CD4-positive, alpha-beta T cell (primary cell): ENCODE measurements at regions not wholly inside any gene's neighbourhood (a gene's known extent, or its start where the extent isn't known, plus 50 kb on each side); places are given as distances from the start of the nearest gene placed in this dataset.

Source experiments
- ATAC-seq: fragments of 200-7000 bp; cut with Tn5 transposase; one replicate; pipeline ENCODE4 v1.10.0; 2022; ENCODE audit warnings: mild to moderate bottlenecking; ENCODE audit not compliant: poor library complexity
- CTCF ChIA-PET: fragments of 350-600 bp; sonication (Branson Sonifier 250); formaldehyde crosslinking; loops from one replicate; lab custom pipeline; 2021; ENCODE audit warnings: antibody characterized with exemption, inconsistent platforms; lab: Charles Lee
- POLR2A ChIA-PET: fragments of 350-600 bp; sonication (Branson Sonifier 250); formaldehyde crosslinking; loops from one replicate; lab custom pipeline; 2021; ENCODE audit warnings: antibody characterized with exemption, inconsistent platforms; lab: Charles Lee
- DNase-seq, 14 experiments: peaks; one replicate each; pipeline ENCODE4 v3.0.0-alpha.2; 2013 to 2020; ENCODE audit warnings: mixed read lengths in 2 of 14
- H3K27ac ChIP-seq, 2 donors: one replicate each; pipeline versions ENCODE4 v1.5.1 to v1.7.0; 2013; ENCODE audit warnings: low read length in 2 of 2, low read depth in 1 of 2, mild to moderate bottlenecking in 1 of 2
- H3K27me3 ChIP-seq, 2 experiments: 1 replicate in 1 of 2; 2 replicates in 1 of 2; pipeline versions ENCODE4 v1.6.1 to v1.7.0; 2013; ENCODE audit warnings: low read length in 2 of 2, control low read depth in 1 of 2, mild to moderate bottlenecking in 1 of 2, moderate library complexity in 1 of 2; ENCODE audit not compliant: insufficient read depth in 2 of 2, control insufficient read depth in 1 of 2
- H3K36me3 ChIP-seq: one replicate; pipeline ENCODE4 v1.6.1; 2013; ENCODE audit warnings: low read length, control low read depth; ENCODE audit not compliant: insufficient read depth
- H3K4me1 ChIP-seq: one replicate; pipeline ENCODE4 v1.6.1; 2013; ENCODE audit warnings: low read length, control low read depth; ENCODE audit not compliant: insufficient read depth
- H3K4me3 ChIP-seq: one replicate; pipeline ENCODE4 v1.5.1; 2013; ENCODE audit warnings: mild to moderate bottlenecking, low read length, moderate library complexity
- H3K9me3 ChIP-seq, 2 experiments: 1 replicate in 1 of 2; 2 replicates in 1 of 2; pipeline versions ENCODE4 v1.6.1 to v1.7.0; 2013; ENCODE audit warnings: low read length in 2 of 2, mild to moderate bottlenecking in 2 of 2, control low read depth in 1 of 2, moderate library complexity in 1 of 2; ENCODE audit not compliant: control insufficient read depth in 1 of 2, insufficient read depth in 1 of 2
- H3K27ac Mint-ChIP-seq: one replicate; pipeline ENCODE4 v1.8.0; 2020; ENCODE audit warnings: mixed read lengths
- H3K27me3 Mint-ChIP-seq: one replicate; pipeline ENCODE4 v1.8.0; 2021; ENCODE audit warnings: mixed read lengths
- H3K36me3 Mint-ChIP-seq: one replicate; pipeline ENCODE4 v1.8.0; 2021; ENCODE audit warnings: low read depth, mixed read lengths
- H3K4me1 Mint-ChIP-seq: one replicate; pipeline ENCODE4 v1.8.0; 2021; ENCODE audit warnings: low read depth, mixed read lengths
- H3K4me3 Mint-ChIP-seq: one replicate; pipeline ENCODE4 v1.8.0; 2020; ENCODE audit warnings: mild to moderate bottlenecking, mixed read lengths
- H3K9me3 Mint-ChIP-seq: one replicate; pipeline ENCODE4 v1.8.0; 2020; ENCODE audit warnings: mixed read lengths
- intact Hi-C, 2 experiments: fragments of 100-400 bp; cut with DNase I in 1 of 2; cut with micrococcal nuclease in 1 of 2; formaldehyde crosslinking; loops; one replicate each; pipeline versions ENCODE4 v1.15.1 to v1.9.0; 2023 to 2025; cut with DNase I, micrococcal nuclease
- TF ChIP-seq, protein P1 (sequence below): fragments of 200-600 bp; IDR thresholded peaks from one replicate; pipeline ENCODE4 v1.8.0; 2022; ENCODE audit warnings: antibody characterized with exemption, mild to moderate bottlenecking

DNA sequence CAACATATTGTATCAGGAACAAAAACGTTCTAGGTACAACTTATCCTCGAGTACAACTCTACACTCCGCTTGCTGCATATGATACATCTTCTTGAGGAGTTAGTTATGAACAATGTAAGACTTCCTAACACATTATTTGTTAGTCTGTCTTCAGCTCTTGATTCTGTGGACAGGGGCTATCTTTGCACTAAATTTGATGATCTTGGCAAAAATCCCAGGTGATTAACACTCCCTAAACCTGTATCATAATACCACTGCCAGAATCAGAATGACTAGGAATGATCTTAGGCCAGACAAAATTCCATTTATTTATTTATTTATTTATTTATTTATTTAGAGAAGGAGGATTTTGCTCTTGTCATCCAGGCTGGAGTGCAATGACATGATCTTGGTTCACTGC is 108.7 kb upstream of the AUTS2 start:
- no peak for ATAC-seq
- intact Hi-C loops: no loop called here
- CTCF ChIA-PET: no interaction called here

GRCh38 chr7:69498671-69499070 is 99.6 kb upstream of the AUTS2 start:
- H3K4me1 ChIP-seq: no peaks in the 10 kb centered on the region
- CTCF ChIA-PET: no interaction called here
- no peaks in the 10 kb centered on the region for H3K36me3 ChIP-seq
- no peak for DNase-seq
- Mint-ChIP-seq H3K27ac (no peak overlapping the region), H3K4me3 (no peak overlapping the region), H3K27me3 (no peaks in the 10 kb centered on the region), H3K9me3 (peaks cover 3% of the 10 kb centered on the region), H3K36me3 (no peaks in the 10 kb centered on the region), H3K4me1 (no peaks in the 10 kb centered on the region)
- peaks cover 0 to 7% of the 10 kb centered on the region in 2 experiments for H3K9me3 ChIP-seq
- no peak for ATAC-seq
- intact Hi-C loops: no loop called here
- H3K4me3 ChIP-seq: no peak overlapping the region
- TF ChIP-seq, protein P1, sequence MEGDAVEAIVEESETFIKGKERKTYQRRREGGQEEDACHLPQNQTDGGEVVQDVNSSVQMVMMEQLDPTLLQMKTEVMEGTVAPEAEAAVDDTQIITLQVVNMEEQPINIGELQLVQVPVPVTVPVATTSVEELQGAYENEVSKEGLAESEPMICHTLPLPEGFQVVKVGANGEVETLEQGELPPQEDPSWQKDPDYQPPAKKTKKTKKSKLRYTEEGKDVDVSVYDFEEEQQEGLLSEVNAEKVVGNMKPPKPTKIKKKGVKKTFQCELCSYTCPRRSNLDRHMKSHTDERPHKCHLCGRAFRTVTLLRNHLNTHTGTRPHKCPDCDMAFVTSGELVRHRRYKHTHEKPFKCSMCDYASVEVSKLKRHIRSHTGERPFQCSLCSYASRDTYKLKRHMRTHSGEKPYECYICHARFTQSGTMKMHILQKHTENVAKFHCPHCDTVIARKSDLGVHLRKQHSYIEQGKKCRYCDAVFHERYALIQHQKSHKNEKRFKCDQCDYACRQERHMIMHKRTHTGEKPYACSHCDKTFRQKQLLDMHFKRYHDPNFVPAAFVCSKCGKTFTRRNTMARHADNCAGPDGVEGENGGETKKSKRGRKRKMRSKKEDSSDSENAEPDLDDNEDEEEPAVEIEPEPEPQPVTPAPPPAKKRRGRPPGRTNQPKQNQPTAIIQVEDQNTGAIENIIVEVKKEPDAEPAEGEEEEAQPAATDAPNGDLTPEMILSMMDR: no peak
- POLR2A ChIA-PET: no interaction called here
- H3K27me3 ChIP-seq: no peaks in the 10 kb centered on the region
- H3K27ac ChIP-seq: no peak overlapping the region

More for the DNA sequence above, 108.7 kb upstream of the AUTS2 start:
- H3K27me3 Mint-ChIP-seq: no peaks in the 10 kb centered on the region
- no peaks in the 10 kb centered on the region for H3K4me1 Mint-ChIP-seq
- Histone ChIP-seq H3K27ac (no peak overlapping the region), H3K4me3 (no peak overlapping the region), H3K9me3 (peaks cover 0 to 7% of the 10 kb centered on the region in 2 experiments), H3K4me1 (no peaks in the 10 kb centered on the region), H3K36me3 (no peaks in the 10 kb centered on the region), H3K27me3 (no peaks in the 10 kb centered on the region)
- no peaks in the 10 kb centered on the region for H3K36me3 Mint-ChIP-seq
- H3K4me3 Mint-ChIP-seq: no peak overlapping the region
- DNase-seq: no peak
- H3K27ac Mint-ChIP-seq: no peak overlapping the region
- TF ChIP-seq, protein P1: no peak
- POLR2A ChIA-PET: no interaction called here
- H3K9me3 Mint-ChIP-seq: no peaks in the 10 kb centered on the region

DNA sequence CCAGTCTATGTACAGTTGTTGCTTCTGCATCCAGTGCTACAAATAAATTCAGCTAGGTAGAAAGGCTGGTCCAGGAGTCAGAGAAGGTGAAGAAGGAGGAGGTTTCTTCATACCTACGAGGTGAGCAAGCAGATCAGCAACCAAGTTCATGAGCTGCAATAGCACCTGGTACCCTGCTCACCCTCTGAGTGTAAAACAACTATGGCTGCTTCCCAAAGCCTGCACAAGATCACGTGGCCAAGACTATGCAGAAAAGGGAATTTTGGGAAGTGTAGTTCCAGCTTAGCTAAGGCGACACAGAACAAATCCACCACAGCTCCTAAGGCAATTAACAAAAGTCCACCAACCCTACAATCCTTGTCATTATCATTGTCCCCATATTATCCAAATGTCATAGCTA is 95.9 kb upstream of the AUTS2 start:
- Mint-ChIP-seq H3K36me3 (no peaks in the 10 kb centered on the region), H3K4me3 (no peak overlapping the region), H3K9me3 (peaks cover 3% of the 10 kb centered on the region), H3K27ac (no peak overlapping the region), H3K4me1 (no peaks in the 10 kb centered on the region), H3K27me3 (no peaks in the 10 kb centered on the region)
- Histone ChIP-seq H3K27me3 (no peaks in the 10 kb centered on the region), H3K36me3 (no peaks in the 10 kb centered on the region), H3K27ac (no peak overlapping the region), H3K4me1 (no peaks in the 10 kb centered on the region), H3K4me3 (no peak overlapping the region), H3K9me3 (no peaks in the 10 kb centered on the region)
- POLR2A ChIA-PET: no interaction called here
- CTCF ChIA-PET: no interaction called here
- no peak for DNase-seq
- TF ChIP-seq, protein P1: no peak
- intact Hi-C loops: no loop called here
- ATAC-seq: no peak
